HG02970 (cell line): ENCODE measurements at regions not wholly inside any gene's neighbourhood (a gene's known extent, or its start where the extent isn't known, plus 50 kb on each side); places are given as distances from the start of the nearest gene placed in this dataset.
"Not testable (repeated sequence)": the region's sequence is repeated elsewhere in the genome, so short reads cannot be mapped to it uniquely, and the experiment has no call there.

Experiments
- ATAC-seq: cut with Tn5 transposase; IDR thresholded peaks from one replicate; pipeline ENCODE4 v1.9.1; 2021; ENCODE audit warnings: mild to moderate bottlenecking, moderate library complexity, moderate number of reproducible peaks; ENCODE audit not compliant: unreplicated experiment, low FRiP score

DNA sequence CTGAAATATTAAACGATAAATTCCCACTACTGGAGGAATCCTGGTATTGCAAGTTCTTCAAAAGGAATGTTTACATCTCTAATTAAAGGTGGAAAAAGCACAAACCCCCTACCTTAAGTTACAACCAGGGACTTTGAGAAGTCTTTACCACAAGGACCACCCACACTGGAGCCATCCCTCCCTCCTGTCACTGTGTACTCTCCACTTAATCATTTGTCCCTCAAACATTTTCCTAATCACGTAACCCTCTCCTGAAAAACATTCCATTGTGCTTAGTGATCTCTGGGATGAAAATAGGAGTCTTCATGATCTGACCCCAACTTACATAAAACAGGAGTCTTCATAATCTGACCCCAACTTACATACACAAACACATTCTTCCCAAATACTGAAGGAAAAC is 85.7 kb downstream of the SUCLG1 start:
- no peak for ATAC-seq

DNA sequence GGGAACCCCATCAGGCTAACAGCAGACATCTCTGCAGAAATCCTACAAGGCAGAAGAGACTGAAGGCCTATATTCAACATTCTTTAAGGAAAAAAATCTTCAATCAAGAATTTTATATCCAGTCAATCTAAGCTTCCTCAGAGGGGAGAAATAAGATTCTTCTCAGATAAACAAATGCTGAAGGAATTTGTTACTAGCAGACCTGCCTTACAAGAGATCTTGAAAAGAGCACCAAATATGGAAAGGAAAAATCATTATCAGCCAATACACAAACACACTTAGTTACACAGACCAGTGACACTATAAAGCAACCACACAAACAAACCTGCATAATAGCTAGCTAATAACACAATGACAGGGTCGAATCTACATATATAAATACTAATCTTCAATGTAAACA is 96.5 kb downstream of the SUCLG1 start:
- ATAC-seq, result no peak

DNA sequence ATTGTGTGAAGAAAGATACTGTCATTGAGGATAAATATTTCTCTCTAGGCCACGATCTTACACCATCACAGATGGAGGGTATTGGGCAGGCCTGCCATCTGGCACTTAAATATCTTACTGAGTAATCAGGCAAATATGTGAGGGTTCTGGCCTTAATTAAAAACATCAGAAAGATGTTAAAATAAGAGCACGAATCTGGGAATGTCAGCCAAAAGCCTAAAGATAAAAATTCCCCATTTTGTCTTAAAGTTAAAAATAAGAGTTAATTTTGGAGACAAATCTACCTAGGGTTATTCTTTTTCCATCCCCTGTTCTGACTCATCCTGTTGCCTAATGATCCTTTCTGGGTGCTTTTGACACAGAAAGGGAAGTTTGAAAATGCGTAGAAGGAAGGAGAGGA is 121.0 kb downstream of the SUCLG1 start:
- ATAC-seq, result no peak

DNA sequence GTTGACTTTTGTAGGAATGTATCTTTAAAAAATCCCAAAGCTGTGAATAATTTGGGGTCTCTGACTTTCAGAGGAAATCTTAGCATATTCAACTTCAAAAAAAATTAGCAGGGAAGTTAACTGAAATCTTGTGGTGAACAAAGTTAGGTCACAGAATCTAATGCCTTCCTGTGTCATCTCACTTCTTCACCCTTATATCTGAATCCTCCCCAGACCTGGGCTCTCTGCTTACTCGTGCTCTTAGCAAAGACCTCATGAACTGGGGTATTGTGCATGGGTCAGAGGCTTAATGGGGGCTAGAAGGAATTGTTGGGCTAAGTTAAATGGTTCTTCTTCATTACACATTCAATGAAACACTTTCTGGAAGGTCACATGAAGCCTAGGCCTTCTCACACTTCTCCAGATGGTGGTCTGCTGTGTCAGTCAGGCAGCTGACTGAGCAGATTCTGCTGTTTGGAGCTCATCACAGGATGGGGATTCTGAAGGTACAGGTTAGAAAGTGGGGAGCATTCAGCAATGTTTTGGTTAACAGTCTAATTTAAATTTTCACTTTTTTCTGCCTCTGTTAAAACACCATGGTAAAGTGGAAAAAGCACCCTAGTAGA is 131.3 kb downstream of the SUCLG1 start:
- ATAC-seq, result no peak

DNA sequence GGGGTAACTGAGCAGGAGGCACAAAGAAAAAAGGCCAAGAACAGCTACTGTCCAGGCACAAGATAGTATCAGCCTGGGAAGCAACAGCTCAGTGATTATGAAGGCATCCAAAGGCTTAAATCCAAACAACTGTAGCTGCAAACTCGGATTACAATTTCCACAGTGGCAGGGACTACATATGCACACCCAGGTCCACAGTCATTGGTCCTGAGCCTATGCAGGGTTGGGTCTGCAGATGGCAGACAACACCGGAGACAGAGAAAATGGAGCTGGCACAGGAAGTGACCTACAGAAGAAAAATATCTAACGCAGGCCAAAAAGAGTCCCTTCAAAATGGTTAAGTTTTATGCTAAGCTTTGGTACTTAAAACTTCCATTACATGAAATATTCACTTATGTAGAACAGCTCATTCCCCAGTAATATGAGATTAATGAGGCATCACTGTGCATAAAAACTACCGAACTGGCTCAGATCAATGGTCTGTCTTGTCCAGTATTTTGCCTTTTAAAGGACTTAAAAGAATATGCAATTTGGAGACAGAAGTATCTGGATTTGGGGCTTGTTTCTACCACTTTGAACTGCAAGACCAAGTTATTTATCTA is 132.1 kb downstream of the SUCLG1 start:
- ATAC-seq, result no peak

DNA sequence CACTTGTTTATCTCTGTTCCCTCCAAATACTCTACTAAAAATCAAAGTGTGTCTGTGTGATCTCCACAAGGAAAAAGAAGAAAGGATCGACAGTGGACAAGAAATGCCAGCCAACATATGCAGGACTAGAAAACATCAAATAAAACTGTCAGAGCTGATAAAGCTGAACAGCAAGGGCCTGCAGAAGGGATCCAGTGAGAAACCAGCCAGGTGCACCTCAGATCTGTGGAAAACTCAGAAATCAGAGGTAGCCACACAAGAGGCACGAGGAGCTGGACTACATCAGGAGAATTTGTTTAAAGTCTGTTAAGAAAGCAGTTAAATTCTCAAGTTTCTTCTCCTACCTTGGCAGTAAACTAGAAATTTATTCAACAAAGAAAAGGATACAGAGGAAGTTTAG is 135.2 kb downstream of the SUCLG1 start:
- no peak for ATAC-seq

DNA sequence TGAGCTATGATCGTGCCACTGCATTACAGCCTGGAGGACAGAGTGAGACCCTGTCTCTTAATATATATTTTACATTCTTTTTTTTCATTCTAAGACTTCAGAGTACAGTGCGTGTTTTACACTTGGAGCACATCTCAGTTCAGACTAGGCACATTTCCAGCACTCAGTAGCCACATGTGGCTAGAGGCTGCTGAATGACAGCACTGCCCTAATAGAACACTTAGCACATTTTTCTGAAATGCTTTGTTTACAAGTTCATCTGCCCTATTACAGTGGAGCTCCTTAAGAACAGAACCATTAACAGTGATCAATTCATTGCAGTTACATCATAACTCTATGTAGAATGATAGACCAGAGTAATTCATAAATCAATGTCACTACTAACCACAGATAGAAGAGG is 138.1 kb downstream of the SUCLG1 start:
- ATAC-seq, result no peak

DNA sequence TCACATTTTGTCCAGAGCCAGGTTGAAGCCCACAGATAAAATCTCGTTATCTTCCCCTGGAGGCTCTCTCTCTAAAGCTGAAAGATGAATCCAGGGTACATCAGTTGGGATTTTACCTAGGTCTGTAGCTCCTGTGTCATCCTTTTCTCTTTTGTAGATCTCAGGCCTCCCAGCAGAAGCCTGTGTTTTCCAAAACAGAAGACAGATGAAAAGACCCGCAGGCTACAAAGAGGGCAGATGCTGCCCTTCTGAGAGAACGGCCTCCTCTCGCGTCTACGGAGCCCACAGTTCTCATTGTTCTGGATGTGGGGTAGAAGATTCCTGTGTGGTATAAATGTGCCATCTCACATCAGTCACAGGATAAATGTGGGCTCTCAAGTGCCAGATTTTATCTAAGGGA is 139.5 kb downstream of the SUCLG1 start:
- no peak for ATAC-seq

DNA sequence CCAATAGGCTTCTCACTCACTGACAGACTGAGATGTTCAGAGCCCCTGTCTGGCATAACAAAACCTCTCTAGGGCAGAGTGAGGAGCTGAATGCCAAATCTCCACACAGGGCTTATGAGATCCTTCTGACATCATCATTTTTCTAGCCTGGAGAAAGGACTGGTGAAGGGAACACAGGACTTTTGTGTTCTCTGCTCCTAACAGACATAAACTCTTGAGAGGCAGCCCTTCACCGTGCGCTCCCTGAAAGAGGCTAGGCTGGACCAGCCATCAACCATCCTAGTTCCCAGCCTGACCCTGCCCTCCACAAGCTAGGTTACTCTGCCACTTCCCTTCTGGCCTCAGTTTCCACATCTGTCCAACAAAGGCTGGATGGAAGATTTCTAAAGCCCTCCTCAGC is 141.9 kb downstream of the SUCLG1 start:
- ATAC-seq, result no peak

DNA sequence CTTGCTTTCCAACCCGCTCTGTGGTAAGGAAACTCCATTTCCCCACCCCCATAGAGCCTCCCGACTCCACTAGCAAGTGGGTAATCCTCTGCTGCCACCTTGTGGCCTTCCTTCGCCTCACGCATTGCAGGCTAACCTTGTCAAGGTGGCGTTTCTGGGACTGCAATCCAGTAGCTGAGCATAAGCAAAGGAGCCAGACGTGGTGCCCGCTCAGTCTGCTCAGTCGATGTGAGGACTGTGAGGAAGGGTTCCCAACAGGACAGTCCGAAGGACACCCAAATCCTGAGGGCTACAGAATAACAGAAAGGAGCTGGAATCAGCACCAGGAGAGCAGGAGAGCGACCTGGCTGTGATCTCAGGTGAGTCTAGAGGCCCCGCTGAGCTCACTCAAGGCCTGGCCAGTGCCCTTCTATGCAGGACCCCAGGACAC is 144.2 kb downstream of the SUCLG1 start:
- ATAC-seq, result peak; percentile 88

DNA sequence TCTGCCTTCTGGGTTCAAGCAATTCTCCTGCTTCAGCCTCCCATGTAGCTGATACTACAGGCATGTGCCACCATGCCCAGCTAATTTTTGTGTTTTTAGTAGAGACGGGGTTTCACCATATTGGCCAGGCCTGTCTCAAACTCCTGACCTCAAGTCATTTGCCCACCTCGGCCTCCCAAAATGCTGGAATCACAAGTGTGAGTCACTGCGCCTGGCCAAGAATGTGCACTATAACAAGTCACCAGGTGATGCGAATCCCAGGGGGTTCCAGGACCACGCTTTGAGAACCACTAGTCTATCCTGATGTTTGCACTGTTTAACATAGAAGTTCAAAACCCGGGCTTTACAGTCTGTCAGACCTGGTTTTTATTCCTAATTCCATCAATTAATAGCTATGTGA is 144.8 kb downstream of the SUCLG1 start:
- no peak for ATAC-seq

DNA sequence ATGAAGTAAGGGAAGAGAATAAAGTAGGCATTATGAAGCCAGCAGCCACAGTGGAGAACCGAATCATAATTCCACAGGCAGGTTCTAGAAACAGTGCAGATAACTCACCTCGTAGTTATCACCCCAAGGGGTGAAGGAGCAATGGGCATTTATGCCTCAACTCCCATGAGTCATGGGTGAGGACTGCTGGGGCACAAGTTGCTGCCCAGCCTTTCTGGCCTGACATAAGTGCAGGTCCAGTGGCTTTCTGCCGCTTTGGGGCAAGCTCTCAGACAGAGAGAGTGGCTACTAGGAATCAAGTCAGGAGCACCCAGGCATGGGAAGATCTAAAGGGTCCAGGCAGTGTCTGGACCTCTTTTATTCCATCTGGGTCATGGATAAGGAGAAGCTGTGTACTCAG is 149.8 kb downstream of the SUCLG1 start:
- no peak for ATAC-seq

DNA sequence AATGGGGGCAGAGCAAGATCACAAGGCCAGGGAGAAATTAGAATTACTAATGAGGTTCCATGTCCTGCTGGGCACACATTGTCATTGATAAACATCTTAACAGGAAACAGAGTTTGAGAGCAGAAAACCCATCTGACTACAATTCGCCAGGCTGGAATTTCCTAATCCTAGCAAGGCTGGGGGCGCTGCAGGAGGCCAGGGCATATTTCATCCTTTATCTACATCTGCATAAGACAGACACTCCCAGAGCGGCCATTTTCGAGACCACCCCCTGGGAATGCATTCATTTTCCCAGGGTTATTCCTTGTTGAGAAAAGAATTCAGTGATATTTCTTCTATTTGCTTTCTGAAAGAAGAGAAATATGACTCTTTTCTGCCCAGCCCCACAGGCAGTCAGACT is 152.7 kb downstream of the SUCLG1 start:
- no peak for ATAC-seq

DNA sequence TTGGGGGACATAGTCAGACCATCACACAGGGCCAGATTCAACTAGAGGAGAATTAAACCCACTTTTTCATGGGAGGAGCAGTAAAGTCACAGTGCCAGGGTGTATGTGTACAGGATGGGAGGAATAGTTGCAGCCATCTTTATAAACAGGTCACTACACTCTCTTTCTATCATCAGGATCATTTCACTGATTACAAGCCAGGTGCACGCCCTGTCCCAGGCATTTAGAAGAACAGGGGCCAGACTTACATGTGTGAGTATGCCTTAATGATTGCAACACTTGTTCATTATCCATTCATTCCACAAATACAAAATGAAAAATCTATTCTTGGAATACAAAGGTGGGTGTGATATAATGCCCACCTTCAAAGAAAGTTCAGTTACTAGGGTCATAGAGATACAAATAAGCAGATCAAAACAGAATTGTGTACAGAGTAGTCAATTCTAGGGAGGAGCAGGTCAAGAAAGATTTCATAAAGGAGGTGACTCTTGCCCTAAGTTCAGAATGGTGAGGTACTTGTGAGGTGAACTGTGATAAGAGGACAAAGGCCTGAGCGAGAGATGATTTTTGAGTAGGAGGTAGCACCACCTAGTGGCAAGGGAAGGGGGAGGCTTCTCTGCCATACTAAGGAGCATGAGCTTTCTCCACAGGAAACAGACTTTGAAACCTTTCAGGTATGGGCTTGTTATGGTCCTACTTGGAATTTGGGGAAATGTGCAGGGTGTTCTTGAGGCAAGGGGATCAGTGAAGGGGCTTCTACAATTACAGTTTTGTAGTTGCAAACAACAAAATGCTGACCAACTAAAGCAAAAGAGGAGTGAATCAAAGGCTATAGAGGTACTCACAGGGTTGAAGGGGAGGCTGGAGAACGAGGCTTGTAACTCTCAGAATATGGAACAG is 156.3 kb downstream of the SUCLG1 start:
- peak; percentile 87 for ATAC-seq

DNA sequence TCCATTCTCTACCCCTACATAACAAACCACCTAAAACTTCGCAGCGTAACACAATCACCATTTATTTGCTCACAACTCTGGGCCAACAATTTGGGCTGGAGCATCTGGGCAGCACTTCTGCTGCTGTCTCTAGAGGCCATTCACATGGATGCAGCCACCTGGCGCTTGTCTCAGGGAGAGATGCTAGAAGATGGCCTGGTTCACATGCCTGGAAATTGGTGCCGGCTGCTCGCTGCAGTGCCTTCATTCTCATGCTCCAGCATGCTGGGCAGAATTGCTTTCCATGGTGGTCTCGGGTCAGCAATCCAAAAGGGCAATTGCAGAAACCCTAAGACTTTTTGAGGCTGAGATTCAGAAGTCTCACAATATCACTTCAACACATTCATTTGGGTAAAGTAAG is 157.4 kb downstream of the SUCLG1 start:
- no peak for ATAC-seq

DNA sequence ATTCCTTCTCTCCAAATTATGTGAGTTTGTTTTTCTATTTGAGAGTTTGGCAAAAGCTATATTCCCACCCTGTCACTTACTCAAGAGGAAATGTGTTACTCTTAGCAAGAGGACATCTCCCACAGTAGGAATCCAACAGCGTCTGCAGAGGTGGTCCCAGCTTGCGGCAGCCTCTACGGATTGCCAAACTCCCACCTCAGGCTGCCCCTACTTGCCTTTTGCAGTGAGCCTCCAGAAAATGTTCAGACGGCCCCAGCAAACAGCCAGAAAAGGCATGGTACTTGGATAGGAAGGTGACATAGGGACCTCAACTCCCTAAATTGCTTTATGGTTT is 158.4 kb downstream of the SUCLG1 start:
- no peak for ATAC-seq

DNA sequence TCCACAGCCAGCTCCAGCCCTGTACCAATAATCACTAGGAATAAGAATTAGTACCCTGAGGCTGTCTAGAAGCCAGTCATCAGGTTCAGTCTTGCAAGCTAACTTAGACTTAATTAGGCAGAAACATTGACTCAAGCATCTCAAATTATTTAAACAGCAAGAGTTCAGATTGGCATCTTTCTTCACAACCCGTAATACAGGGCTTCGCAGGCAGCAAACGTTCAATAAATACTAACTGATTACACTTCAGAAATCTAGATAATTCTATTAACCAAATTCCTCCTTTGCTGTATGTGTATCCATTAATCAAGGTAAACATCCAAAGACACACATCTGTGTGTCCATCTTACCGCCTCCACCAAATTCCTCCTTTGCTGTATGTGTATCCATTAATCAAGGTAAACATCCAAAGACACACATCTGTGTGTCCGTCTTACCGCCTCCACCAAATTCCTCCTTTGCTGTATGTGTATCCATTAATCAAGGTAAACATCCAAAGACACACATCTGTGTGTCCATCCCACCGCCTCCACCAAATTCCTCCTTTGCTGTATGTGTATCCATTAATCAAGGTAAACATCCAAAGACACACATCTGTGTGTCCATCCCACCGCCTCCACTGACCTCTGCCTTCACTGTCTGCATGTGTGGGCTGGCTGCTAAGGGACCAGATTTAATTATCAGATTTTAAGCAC is 158.9 kb downstream of the SUCLG1 start:
- not testable (repeated sequence) for ATAC-seq

DNA sequence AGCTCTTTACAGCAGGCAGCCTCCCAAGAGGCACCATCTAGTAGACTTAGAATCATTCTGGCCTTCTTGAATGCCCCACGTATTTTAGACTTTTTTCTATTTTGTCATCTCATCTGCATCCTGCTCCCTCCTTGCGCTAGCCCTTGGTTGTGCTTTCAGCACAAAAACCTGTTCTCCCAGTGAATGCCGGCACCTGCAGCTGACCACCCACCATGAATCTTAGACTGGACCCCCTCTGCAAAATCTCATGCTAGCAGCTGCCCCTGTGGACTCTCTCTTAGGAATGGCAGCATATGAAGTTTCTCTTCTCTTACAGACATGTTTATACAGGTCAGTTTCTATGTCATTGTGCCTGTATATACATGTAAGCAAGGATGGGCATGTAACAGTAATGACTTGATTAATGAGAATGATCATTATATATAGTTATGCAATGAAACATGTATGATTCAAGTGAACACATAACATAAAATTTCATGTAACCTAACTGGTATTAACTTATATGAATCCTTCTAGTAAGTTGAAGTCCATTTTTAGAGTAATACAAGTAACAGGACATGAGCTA is 159.8 kb downstream of the SUCLG1 start:
- ATAC-seq, result no peak

DNA sequence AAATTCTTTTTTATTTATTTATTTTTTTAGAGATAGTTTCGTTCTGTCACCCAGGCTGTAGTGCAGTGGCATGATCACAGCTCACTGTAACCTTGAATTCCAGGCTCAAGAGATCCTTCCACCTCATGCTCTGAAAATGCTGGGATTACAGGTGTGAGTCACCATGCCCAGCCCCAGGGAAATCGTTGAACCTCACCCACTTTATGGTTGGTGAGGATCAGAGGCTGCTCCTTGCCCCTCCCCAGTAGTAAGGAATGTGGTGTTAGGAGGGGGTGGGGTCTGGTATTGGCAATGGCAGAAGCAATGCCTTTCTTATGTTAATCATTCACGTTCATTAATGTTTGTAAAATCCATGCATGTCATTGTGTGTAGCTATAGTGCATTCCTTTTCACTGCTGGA is 161.9 kb downstream of the SUCLG1 start:
- no peak for ATAC-seq

DNA sequence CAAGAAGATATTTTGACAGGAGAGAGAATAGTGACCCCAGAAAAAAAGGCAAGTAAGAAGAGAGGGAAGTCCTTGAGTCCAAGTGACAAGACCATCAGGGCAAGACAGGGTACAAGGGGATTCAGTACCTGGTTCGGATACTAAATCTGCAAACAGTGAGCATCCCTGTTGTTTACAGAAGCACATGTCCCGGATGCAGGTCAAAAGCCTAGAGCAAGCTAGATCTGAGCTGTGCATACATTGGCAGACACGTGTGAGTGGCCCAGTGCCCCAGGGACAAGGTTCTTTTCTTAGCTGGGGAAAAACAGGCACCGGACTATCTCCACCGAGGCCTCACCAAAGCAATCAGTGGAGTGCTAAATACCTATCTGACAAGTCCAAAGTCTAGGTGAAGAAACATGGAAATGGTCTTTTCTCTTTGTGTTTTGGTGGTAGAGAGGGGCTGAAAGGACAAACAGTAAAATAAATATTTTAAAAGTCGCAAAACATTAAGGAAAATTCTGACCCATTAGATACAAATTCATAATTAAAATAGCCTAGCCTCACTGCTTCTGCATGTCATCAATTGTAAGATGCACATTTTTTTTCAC is 165.2 kb downstream of the SUCLG1 start:
- ATAC-seq, result no peak

DNA sequence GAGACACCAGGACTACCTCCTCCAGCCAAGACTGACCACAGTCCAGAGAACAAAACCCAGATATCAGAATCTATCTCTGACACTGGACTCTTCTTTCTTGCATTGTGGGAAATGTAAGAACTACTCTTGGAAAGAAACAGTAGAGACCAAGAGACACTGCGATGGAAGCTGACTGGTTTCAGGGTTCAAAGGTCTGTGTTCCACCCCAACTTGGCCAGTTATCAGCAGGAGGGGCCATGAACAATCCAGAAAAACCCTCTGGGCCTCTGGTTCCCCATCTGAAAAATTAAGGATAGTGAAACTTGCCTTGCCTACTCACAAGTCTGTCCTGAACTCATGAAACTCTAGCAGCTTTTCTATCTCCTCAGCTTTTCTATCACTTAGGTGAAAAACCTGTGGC is 166.5 kb downstream of the SUCLG1 start:
- ATAC-seq, result no peak
